HG02678 (cell line): ENCODE measurements at regions not wholly inside any gene's neighbourhood (a gene's known extent, or its start where the extent isn't known, plus 50 kb on each side); places are given as distances from the start of the nearest gene placed in this dataset.
"Not testable (repeated sequence)": the region's sequence is repeated elsewhere in the genome, so short reads cannot be mapped to it uniquely, and the experiment has no call there.

Experiments used
- ATAC-seq: cut with Tn5 transposase; IDR thresholded peaks from one replicate; pipeline ENCODE4 v1.9.1; 2021; ENCODE audit warnings: mild to moderate bottlenecking, moderate library complexity; ENCODE audit not compliant: unreplicated experiment

DNA sequence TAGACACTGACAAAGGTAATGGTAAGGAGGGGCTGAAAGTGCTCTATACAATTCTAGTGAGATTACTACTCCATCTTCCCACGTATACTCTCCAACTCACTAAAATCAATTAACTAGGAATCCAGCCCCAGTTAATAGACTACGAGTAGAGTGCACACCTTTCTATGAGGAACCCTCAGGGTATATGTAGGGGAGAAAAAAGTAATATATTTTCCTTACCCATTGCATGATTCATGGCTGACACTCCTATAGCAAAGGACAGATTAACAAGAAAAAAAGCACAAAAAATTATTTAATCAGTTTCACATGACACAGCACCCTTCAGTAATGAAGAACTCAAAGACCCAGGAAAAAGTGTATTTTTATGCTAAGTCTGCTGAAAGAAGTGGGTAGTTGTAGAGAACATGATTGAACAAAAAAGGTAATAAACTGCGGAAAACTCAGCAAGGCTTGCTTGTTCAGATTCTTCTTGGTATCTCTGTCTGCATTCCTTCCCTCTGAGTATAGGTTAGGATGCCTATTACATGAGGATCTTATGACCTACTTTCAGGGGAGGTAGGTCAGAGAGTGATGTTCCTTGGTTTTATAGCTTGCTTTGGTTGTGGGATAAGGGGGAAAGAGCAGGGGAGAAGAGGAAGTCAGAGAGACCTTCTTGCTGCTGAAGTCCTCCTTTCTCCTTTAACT is 342.0 kb upstream of the DLGAP1 start:
- no peak for ATAC-seq

DNA sequence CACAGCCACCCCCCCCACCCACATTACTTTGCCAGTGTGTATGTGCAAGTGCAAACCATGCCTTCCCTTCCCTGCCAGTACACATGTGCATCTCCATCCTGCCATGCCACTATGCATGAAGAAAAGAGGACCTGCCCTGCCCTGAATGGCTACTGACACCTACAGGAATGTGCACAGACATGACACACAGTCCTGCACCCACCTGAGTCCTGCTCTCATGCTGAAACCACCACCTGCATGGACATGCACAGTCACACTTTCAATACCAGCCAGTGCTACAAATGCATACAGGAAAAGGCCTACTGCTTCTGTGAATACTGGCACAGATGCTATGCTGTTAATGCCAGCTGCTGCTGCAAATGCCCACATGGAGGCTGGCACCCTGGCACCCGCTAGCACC is 334.4 kb upstream of the DLGAP1 start:
- ATAC-seq: no peak

DNA sequence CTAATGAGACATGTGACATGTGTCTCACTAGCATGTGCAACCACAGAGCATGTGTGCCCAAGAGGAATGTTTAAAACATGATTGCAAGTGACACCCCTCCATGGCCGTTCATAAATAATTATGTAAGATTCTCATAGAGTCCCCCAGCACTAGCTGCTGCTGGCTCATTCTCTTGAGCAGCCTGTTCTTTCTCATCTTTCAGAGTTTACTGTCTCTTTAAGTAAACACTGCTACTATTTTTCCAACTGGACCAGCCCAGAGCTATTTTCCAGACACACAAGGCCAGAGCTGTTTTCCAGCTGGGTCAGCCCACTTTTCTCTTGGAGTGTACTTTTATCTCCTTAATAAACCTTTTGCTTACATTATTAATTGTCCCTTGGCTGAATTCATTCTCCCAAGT is 326.8 kb upstream of the DLGAP1 start:
- no peak for ATAC-seq

GRCh38 chr18:4765401-4765800 is 310.3 kb upstream of the DLGAP1 start:
- no peak for ATAC-seq

DNA sequence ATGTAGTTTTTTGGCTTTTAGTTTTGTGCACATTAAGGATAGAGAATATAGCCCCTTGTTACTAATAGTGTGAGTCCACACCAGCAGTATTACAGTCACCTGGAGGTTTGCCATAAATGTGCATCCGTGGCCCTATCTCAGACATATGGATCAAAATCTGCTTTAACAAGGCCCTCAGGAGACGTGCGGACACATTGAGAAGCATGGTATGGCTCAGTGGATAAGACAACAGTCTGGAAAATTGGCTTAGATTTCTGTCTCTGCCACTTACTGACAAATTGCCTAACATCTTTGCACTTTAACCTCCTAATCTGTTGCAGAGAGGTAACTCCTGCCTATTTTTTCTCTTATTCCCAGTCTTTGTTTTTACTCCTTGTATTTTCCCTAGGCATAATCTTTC is 307.2 kb upstream of the DLGAP1 start:
- ATAC-seq: no peak

DNA sequence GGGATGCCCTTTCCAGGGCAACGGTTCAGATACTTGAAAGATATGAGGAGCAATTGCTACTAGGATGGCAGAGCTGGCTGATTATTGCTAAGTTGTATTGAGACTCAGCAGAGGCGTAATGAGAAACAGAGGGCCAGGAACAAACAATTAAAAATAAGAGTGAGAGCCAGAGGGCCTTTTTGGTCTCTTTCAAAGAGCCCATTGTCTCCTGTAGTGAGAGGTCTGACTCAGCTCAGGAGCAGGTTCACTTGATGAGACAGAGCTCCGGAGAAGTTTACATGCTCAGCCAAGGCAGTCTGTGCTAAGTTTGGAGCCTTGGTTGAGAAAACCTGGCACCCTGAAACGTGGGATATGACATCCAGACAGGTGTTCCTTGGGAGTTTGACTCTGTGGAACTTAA is 303.9 kb upstream of the DLGAP1 start:
- ATAC-seq: no peak

- no peak for ATAC-seq
Observed at GRCh38 chr18:4755848-4756247, 300.7 kb upstream of the DLGAP1 start.

DNA sequence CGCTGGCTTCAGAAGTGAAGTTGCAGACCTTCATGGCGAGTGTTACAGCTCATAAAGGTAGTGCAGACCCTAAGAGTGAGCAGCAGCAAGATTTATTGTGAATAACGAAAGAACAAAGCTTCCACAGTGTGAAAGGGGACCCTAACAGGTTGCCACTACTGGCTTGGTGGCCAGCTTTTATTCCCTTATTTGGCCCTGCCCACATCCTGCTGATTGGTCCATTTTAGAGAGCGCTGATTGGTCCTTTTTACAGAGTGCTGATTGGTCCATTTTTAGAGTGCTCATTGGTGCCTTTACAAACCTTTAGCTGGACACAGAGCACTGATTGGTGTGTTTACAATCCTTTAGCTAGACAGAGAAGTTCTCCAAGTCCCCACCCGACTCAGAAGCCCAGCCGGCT is 298.0 kb upstream of the DLGAP1 start:
- not testable (repeated sequence) for ATAC-seq

GRCh38 chr18:4751523-4751922 is 296.4 kb upstream of the DLGAP1 start:
- ATAC-seq: no peak

GRCh38 chr18:4750393-4751346 is 295.6 kb upstream of the DLGAP1 start:
- ATAC-seq: no peak

- ATAC-seq: no peak
Observed at GRCh38 chr18:4748975-4749374, 293.9 kb upstream of the DLGAP1 start.

- no peak for ATAC-seq
Observed at GRCh38 chr18:4734903-4735302, 279.8 kb upstream of the DLGAP1 start.

GRCh38 chr18:4734021-4734420 is 278.9 kb upstream of the DLGAP1 start:
- no peak for ATAC-seq

- ATAC-seq: no peak
Observed at GRCh38 chr18:4721545-4721944, 266.4 kb upstream of the DLGAP1 start.

GRCh38 chr18:4720518-4720917 is 265.4 kb upstream of the DLGAP1 start:
- ATAC-seq: no peak

- ATAC-seq: no peak
Observed at GRCh38 chr18:4705894-4706293, 250.8 kb upstream of the DLGAP1 start.

DNA sequence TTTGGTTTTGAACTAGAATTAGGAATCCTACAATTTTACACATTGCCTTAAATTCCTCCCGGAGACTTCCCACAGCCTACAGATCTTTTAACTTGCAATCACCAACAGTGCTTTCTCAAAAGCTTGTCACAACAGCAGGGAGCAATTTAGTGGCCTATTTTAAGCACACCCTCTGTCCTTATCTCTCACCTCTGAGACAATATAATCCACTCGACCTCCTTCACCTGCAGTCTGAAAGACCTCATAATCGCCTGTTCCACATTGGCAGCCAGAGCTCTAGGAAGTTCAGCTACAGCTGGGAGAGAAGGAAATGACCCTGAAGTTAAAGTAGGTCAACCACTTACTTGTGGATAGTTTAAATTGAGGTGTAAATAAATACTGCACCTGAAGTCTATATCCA is 249.7 kb upstream of the DLGAP1 start:
- ATAC-seq: no peak

- ATAC-seq: no peak
Observed at GRCh38 chr18:4691836-4692235, 236.7 kb upstream of the DLGAP1 start.

GRCh38 chr18:4678685-4679084 is 223.6 kb upstream of the DLGAP1 start:
- not testable (repeated sequence) for ATAC-seq

- ATAC-seq: no peak
Observed at GRCh38 chr18:4677006-4677405, 221.9 kb upstream of the DLGAP1 start.

GRCh38 chr18:4672162-4672561 is 217.1 kb upstream of the DLGAP1 start:
- no peak for ATAC-seq

DNA sequence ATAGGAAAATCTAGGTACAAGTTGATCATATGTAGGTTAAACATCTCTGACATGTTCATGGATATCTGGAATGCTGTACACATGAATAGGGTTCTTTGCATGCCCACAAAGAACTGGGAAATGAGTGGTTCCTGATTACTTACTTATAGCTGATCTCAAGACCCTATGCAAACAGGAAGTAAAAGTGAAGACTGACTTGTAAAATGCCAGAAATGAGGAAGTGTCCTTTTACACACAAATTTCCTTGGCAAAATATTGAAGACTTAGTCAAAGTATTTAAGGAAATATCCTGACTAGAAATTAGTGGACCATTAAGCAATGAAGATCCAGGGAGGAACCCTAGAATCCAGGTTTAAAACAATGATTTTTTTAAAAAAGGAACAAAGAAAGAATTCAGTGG is 203.7 kb upstream of the DLGAP1 start:
- ATAC-seq: no peak
